PC-3 (cell line): ENCODE measurements at regions not wholly inside any gene's neighbourhood (a gene's known extent, or its start where the extent isn't known, plus 50 kb on each side); places are given as distances from the start of the nearest gene placed in this dataset.

ENCODE experiments used
- CTCF ChIP-seq: fragments of 300-600 bp; sonication (generic); conservative IDR thresholded peaks from 2 replicates; pipeline ENCODE4 v1.5.1; 2017; ENCODE audit warnings: antibody characterized with exemption, low read depth, mild to moderate bottlenecking, low read length
- EZH2 ChIP-seq: fragments of 300-600 bp; sonication (generic); IDR thresholded peaks from one replicate; pipeline ENCODE4 v1.6.1; 2017; ENCODE audit warnings: antibody characterized with exemption, mild to moderate bottlenecking, low read length; ENCODE audit not compliant: unreplicated experiment
- EZH2phosphoT487 ChIP-seq: fragments of 300-600 bp; sonication (generic); IDR thresholded peaks from 2 replicates; pipeline ENCODE4 v1.6.1; 2018; ENCODE audit warnings: mild to moderate bottlenecking, antibody characterized with exemption, low read length, borderline replicate concordance

GRCh38 chr18:27789406-27789805 is 387.5 kb downstream of the CDH2 start:
- TF ChIP-seq CTCF (no peak), EZH2 (no peak), EZH2phosphoT487 (no peak)
